Progenitor cell of endocrine pancreas (in vitro differentiated cells): ENCODE measurements at regions not wholly inside any gene's neighbourhood (a gene's known extent, or its start where the extent isn't known, plus 50 kb on each side); places are given as distances from the start of the nearest gene placed in this dataset.

Source experiments
- DNase-seq: peaks from one replicate; pipeline ENCODE4 v3.0.0; 2021; ENCODE audit warnings: low spot score; ENCODE audit not compliant: unreplicated experiment
- H3K27ac Mint-ChIP-seq: 2 replicates; pipeline ENCODE4 v1.8.0; 2021; ENCODE audit warnings: mild to moderate bottlenecking, moderate library complexity, mixed read lengths
- H3K27me3 Mint-ChIP-seq: 2 replicates; pipeline ENCODE4 v1.8.0; 2021; ENCODE audit warnings: mixed read lengths
- H3K36me3 Mint-ChIP-seq: 2 replicates; pipeline ENCODE4 v1.8.0; 2022; ENCODE audit warnings: mixed read lengths; ENCODE audit not compliant: insufficient read depth
- H3K4me1 Mint-ChIP-seq: 2 replicates; pipeline ENCODE4 v1.8.0; 2021; ENCODE audit warnings: low read depth, mixed read lengths
- H3K4me3 Mint-ChIP-seq: 2 replicates; pipeline ENCODE4 v1.8.0; 2021; ENCODE audit warnings: low read depth, mild to moderate bottlenecking, moderate library complexity, mixed read lengths
- H3K9me3 Mint-ChIP-seq: 2 replicates; pipeline ENCODE4 v1.8.0; 2021; ENCODE audit warnings: low read depth, mixed read lengths
- CTCF ChIP-seq: fragments of 200-600 bp; sonication (generic); IDR thresholded peaks from one replicate; pipeline ENCODE4 v1.5.0; 2021; ENCODE audit warnings: antibody characterized with exemption, mild to moderate bottlenecking; ENCODE audit not compliant: unreplicated experiment

GRCh38 chr6:95286874-95287273, 290.5 kb upstream of the MANEA start:
- Mint-ChIP-seq H3K27ac (no peak overlapping the region), H3K27me3 (no peaks in the 10 kb centered on the region), H3K36me3 (no peaks in the 10 kb centered on the region), H3K4me1 (no peaks in the 10 kb centered on the region), H3K4me3 (no peak overlapping the region), H3K9me3 (no peaks in the 10 kb centered on the region)
- TF ChIP-seq CTCF, result no peak
- DNase-seq, result no peak

DNA sequence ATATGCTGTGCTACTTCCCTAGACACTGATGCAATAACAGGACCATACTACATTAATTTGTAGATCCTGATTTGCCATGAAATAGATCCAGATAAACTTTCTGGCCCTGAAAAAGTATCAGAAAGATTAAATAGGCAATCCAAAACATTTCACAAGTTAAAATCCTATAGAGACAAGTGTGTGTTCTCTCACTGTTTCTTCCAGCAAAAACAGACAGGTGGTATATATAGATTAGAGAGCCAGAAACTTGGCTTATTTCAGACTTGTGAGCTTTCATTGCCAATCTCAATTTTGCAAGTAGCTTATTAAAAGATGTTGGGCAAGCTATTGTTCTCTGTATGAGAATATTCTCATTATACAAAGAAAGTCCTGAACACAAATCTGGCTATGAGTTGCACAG, 289.1 kb upstream of the MANEA start:
- Mint-ChIP-seq H3K27me3 (no peaks in the 10 kb centered on the region), H3K36me3 (no peaks in the 10 kb centered on the region), H3K4me3 (no peak overlapping the region), H3K4me1 (no peaks in the 10 kb centered on the region), H3K9me3 (no peaks in the 10 kb centered on the region), H3K27ac (no peak overlapping the region)
- no peak for TF ChIP-seq CTCF
- DNase-seq, result no peak

DNA sequence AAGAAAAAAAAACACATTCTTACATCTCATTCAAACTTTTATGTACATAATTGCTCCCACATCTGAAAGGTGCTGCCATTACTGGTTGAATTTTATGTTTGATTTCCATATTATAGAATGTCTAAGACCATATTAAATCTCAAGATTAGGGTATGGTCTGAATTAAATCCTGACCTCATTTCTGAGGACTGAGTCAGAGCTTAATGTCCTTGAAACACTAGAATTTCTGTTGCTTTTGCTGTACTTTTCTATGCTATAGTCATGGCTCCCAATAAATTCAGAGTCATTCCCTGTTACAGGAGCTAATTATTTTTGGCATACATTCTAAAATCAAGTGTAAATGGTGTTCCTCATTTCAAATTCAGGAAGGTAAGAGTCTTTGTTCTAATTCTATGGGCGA, 285.3 kb upstream of the MANEA start:
- Mint-ChIP-seq H3K4me3 (no peak overlapping the region), H3K4me1 (peaks cover 8% of the 10 kb centered on the region), H3K27me3 (no peaks in the 10 kb centered on the region), H3K27ac (no peak overlapping the region), H3K36me3 (no peaks in the 10 kb centered on the region), H3K9me3 (no peaks in the 10 kb centered on the region)
- TF ChIP-seq CTCF, result no peak
- DNase-seq, result no peak

- H3K9me3 Mint-ChIP-seq, result no peaks in the 10 kb centered on the region
- H3K4me3 Mint-ChIP-seq, result no peak overlapping the region
- H3K4me1 Mint-ChIP-seq, result peaks cover 8% of the 10 kb centered on the region
- no peaks in the 10 kb centered on the region for H3K27me3 Mint-ChIP-seq
- no peak overlapping the region for H3K27ac Mint-ChIP-seq
- H3K36me3 Mint-ChIP-seq, result no peaks in the 10 kb centered on the region
- no peak for DNase-seq
- TF ChIP-seq CTCF, result no peak
Observed at GRCh38 chr6:95293257-95293656, 284.1 kb upstream of the MANEA start.

DNA sequence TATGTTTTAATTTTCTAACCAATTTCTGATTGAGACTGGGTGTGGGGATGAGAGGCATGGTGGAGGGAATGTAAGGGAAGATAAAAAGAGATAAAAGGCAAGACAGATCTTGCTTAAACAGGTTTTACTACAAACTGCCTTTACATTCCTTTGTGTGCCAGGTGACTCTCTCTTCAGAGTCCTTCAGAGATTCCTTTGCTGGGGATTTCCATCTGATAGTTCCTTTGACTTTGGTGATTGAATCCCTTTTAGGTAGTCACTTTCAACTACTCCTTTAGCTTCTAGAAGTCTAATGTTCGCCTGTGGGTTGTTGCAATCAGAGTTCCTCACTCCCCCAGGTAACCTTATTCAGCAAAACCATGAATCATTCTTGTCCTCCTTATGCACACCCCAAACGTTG, 283.3 kb upstream of the MANEA start:
- Mint-ChIP-seq H3K27ac (no peak overlapping the region), H3K4me3 (no peak overlapping the region), H3K36me3 (no peaks in the 10 kb centered on the region), H3K27me3 (no peaks in the 10 kb centered on the region), H3K4me1 (peaks cover 8% of the 10 kb centered on the region), H3K9me3 (no peaks in the 10 kb centered on the region)
- DNase-seq, result no peak
- no peak for TF ChIP-seq CTCF

GRCh38 chr6:95309545-95309944, 267.8 kb upstream of the MANEA start:
- TF ChIP-seq CTCF, result no peak
- DNase-seq, result no peak
- H3K27ac Mint-ChIP-seq, result no peak overlapping the region
- H3K4me1 Mint-ChIP-seq, result no peaks in the 10 kb centered on the region
- no peaks in the 10 kb centered on the region for H3K36me3 Mint-ChIP-seq
- no peaks in the 10 kb centered on the region for H3K27me3 Mint-ChIP-seq
- no peak overlapping the region for H3K4me3 Mint-ChIP-seq
- no peaks in the 10 kb centered on the region for H3K9me3 Mint-ChIP-seq
